B cell (primary cell): ENCODE measurements at regions not wholly inside any gene's neighbourhood (a gene's known extent, or its start where the extent isn't known, plus 50 kb on each side); places are given as distances from the start of the nearest gene placed in this dataset.

ENCODE experiments used
- ATAC-seq: fragments of 200-7000 bp; cut with Tn5 transposase; one replicate; pipeline ENCODE4 v1.10.0; 2021; ENCODE audit warnings: low read depth, mild to moderate bottlenecking, moderate number of reproducible peaks, moderate library complexity
- CTCF ChIA-PET: fragments of 350-600 bp; sonication (Branson Sonifier 250); formaldehyde crosslinking; loops from one replicate; lab custom pipeline; 2021; ENCODE audit warnings: antibody characterized with exemption, inconsistent platforms; lab: Charles Lee
- POLR2A ChIA-PET: fragments of 350-600 bp; sonication (Branson Sonifier 250); formaldehyde crosslinking; loops from one replicate; lab custom pipeline; 2021; ENCODE audit warnings: antibody characterized with exemption; lab: Charles Lee
- DNase-seq: peaks from one replicate; pipeline ENCODE4 v3.0.0; 2013
- H2AFZ ChIP-seq: 2 replicates; pipeline ENCODE4 v1.6.1; 2012; ENCODE audit warnings: mild to moderate bottlenecking, low read depth, low read length; ENCODE audit not compliant: insufficient read depth, poor library complexity, severe bottlenecking
- H3K27ac ChIP-seq, 2 donors: 1 replicate in 1 of 2; 2 replicates in 1 of 2; pipeline ENCODE4 v1.5.1; 2012 to 2013; ENCODE audit warnings: low read length in 2 of 2, mild to moderate bottlenecking in 2 of 2, moderate library complexity in 1 of 2
- H3K27me3 ChIP-seq, 4 experiments: fragments of 200-600 bp in 1 of 4; sonication (generic) in 1 of 4; replicated peaks in 1 of 4; 1 replicate in 2 of 4; 2 replicates in 2 of 4; pipeline versions ENCODE4 v1.6.1 to v1.7.0; 2013 to 2016; ENCODE audit warnings: low read length in 3 of 4, mild to moderate bottlenecking in 2 of 4, mixed read lengths in 1 of 4, moderate library complexity in 1 of 4; ENCODE audit not compliant: insufficient read depth in 4 of 4, control insufficient read depth in 3 of 4; ENCODE audit errors: control extremely low read depth in 1 of 4
- H3K36me3 ChIP-seq, 2 experiments: replicated peaks in 1 of 2; 1 replicate in 1 of 2; 2 replicates in 1 of 2; pipeline versions ENCODE4 v1.6.1 to v1.7.1; 2013; ENCODE audit warnings: low read length in 1 of 2; ENCODE audit not compliant: insufficient read depth in 2 of 2, control insufficient read depth in 1 of 2; ENCODE audit errors: control extremely low read depth in 1 of 2, extremely low read depth in 1 of 2
- H3K4me1 ChIP-seq, 2 donors: fragments of 200-600 bp in 1 of 2; sonication (generic) in 1 of 2; 1 replicate in 1 of 2; 2 replicates in 1 of 2; pipeline versions ENCODE4 v1.5.1 to v1.6.1; 2013 to 2017; ENCODE audit warnings: low read length in 2 of 2; ENCODE audit not compliant: control insufficient read depth in 2 of 2, insufficient read depth in 2 of 2
- H3K4me2 ChIP-seq: replicated peaks from 2 replicates; pipeline ENCODE3; 2012; ENCODE audit warnings: mild to moderate bottlenecking, low read depth, low read length; ENCODE audit not compliant: poor library complexity, severe bottlenecking
- H3K4me3 ChIP-seq, 5 experiments: fragments of 200-600 bp in 1 of 5; sonication (generic) in 1 of 5; 1 replicate in 3 of 5; 2 replicates in 2 of 5; pipeline versions ENCODE4 v1.5.1 to v1.7.0; 2011 to 2016; ENCODE audit warnings: low read length in 4 of 5, mild to moderate bottlenecking in 4 of 5, low read depth in 2 of 5, control low read depth in 1 of 5, moderate library complexity in 1 of 5; ENCODE audit not compliant: insufficient read depth in 1 of 5; ENCODE audit errors: control extremely low read depth in 1 of 5, extremely low read depth in 1 of 5
- H3K79me2 ChIP-seq: fragments of 200-600 bp; sonication (generic); one replicate; pipeline ENCODE4 v1.6.0; 2016; ENCODE audit warnings: low read length; ENCODE audit not compliant: control insufficient read depth, insufficient read depth
- H3K9ac ChIP-seq: fragments of 200-600 bp; sonication (generic); 2 replicates; pipeline ENCODE4 v1.6.1; 2017; ENCODE audit warnings: mild to moderate bottlenecking, low read length, moderate library complexity
- H3K9me3 ChIP-seq, 3 donors: one replicate each; pipeline versions ENCODE4 v1.6.1 to v1.7.1; 2013; ENCODE audit warnings: low read length in 2 of 3; ENCODE audit not compliant: control insufficient read depth in 2 of 3, insufficient read depth in 1 of 3; ENCODE audit errors: control extremely low read depth in 1 of 3
- H4K20me1 ChIP-seq: 2 replicates; pipeline ENCODE4 v1.6.0; 2012; ENCODE audit warnings: mild to moderate bottlenecking, low read length; ENCODE audit not compliant: insufficient read depth, control insufficient read depth, poor library complexity, severe bottlenecking
- H3K27ac Mint-ChIP-seq: one replicate; pipeline ENCODE4 v1.8.0; 2021; ENCODE audit warnings: mixed read lengths
- H3K27me3 Mint-ChIP-seq: one replicate; pipeline ENCODE4 v1.8.0; 2021; ENCODE audit warnings: mixed read lengths
- H3K4me1 Mint-ChIP-seq: one replicate; pipeline ENCODE4 v1.8.0; 2021; ENCODE audit warnings: mixed read lengths
- H3K4me3 Mint-ChIP-seq: one replicate; pipeline ENCODE4 v1.8.0; 2021; ENCODE audit warnings: mixed read lengths
- H3K9me3 Mint-ChIP-seq: one replicate; pipeline ENCODE4 v1.8.0; 2022; ENCODE audit warnings: mixed read lengths; ENCODE audit not compliant: insufficient read depth
- CTCF ChIP-seq: fragments of 200-600 bp; IDR thresholded peaks from one replicate; pipeline ENCODE4 v1.8.0; 2022; ENCODE audit warnings: antibody characterized with exemption, mild to moderate bottlenecking
- EZH2 ChIP-seq: IDR thresholded peaks from 2 replicates; pipeline ENCODE4 v1.6.1; 2012; ENCODE audit warnings: borderline replicate concordance, low read depth, mild to moderate bottlenecking, moderate library complexity, low read length; ENCODE audit not compliant: insufficient read depth, poor library complexity, severe bottlenecking
- WGBS: methylation state at CpG from one replicate; pipeline ENCODE4 v1.1.5; 2013; ENCODE audit warnings: missing lambda C conversion rate; ENCODE audit not compliant: insufficient coverage; 5-methylcytosine and 5-hydroxymethylcytosine counted together
- intact Hi-C: fragments of 100-400 bp; cut with micrococcal nuclease; formaldehyde crosslinking; loops from one replicate; pipeline ENCODE4 v1.10.0; 2022

- WGBS: no CpG with 5 or more reads among the region's 1 CpG
- intact Hi-C loops: no loop called here
- ChIA-PET CTCF (interaction anchor here (0.7 to 1.1 kb wide), 3 partner anchors 8 to 205 kb away, joined by 3 read pairs; no protein-coding TSS in a partner anchor), POLR2A (no interaction called here)
- no peaks in the 10 kb centered on the region for H3K36me3 ChIP-seq
- Mint-ChIP-seq H3K27ac (no peak overlapping the region), H3K4me3 (no peak overlapping the region), H3K4me1 (peaks cover 31% of the 10 kb centered on the region), H3K27me3 (no peaks in the 10 kb centered on the region), H3K9me3 (no peaks in the 10 kb centered on the region)
- DNase-seq (no peak), ATAC-seq (no peak)
- H3K27me3 ChIP-seq: no peaks in the 10 kb centered on the region
- no peaks in the 10 kb centered on the region for H3K79me2 ChIP-seq
- H3K4me1 ChIP-seq: peaks cover 13 to 15% of the 10 kb centered on the region in 2 donors
- no peaks in the 10 kb centered on the region for H3K9me3 ChIP-seq
- no peak for TF ChIP-seq EZH2
- H2AFZ ChIP-seq: no peak overlapping the region
- H3K27ac ChIP-seq: no peak overlapping the region
- H3K4me3 ChIP-seq: no peak overlapping the region
- H3K4me2 ChIP-seq: no peak overlapping the region
- no peak overlapping the region for H3K9ac ChIP-seq
- no peaks in the 10 kb centered on the region for H4K20me1 ChIP-seq
These were observed 378.1 kb upstream of the JARID2 start for GRCh38 chr6:14867802-14868201.

- WGBS: 94% methylated on average over 2 of the region's 5 CpGs
- H2AFZ ChIP-seq: no peak overlapping the region
- intact Hi-C loops: no loop called here
- H3K4me1 ChIP-seq: peaks cover 3% of the 10 kb centered on the region in 2 donors
- TF ChIP-seq EZH2: no peak
- no peak for TF ChIP-seq CTCF
- DNase-seq (no peak), ATAC-seq (no peak)
- Mint-ChIP-seq H3K9me3 (no peaks in the 10 kb centered on the region), H3K4me1 (peaks cover 26% of the 10 kb centered on the region), H3K27ac (no peak overlapping the region), H3K27me3 (no peaks in the 10 kb centered on the region), H3K4me3 (no peak overlapping the region)
- no peak overlapping the region for H3K4me2 ChIP-seq
- H3K4me3 ChIP-seq: no peak overlapping the region
- no peaks in the 10 kb centered on the region for H3K27me3 ChIP-seq
- H3K36me3 ChIP-seq: no peaks in the 10 kb centered on the region
- H3K9ac ChIP-seq: no peak overlapping the region
- ChIA-PET POLR2A (no interaction called here), CTCF (no interaction called here)
- no peaks in the 10 kb centered on the region for H3K79me2 ChIP-seq
- H3K9me3 ChIP-seq: no peaks in the 10 kb centered on the region
- H4K20me1 ChIP-seq: no peaks in the 10 kb centered on the region
- no peak overlapping the region for H3K27ac ChIP-seq
These were observed 374.6 kb upstream of the JARID2 start for GRCh38 chr6:14871221-14871620.
